HG03196 (cell line): ENCODE measurements at regions not wholly inside any gene's neighbourhood (a gene's known extent, or its start where the extent isn't known, plus 50 kb on each side); places are given as distances from the start of the nearest gene placed in this dataset.

Source experiments
- ATAC-seq: cut with Tn5 transposase; IDR thresholded peaks from one replicate; pipeline ENCODE4 v1.9.1; 2021; ENCODE audit not compliant: unreplicated experiment

DNA sequence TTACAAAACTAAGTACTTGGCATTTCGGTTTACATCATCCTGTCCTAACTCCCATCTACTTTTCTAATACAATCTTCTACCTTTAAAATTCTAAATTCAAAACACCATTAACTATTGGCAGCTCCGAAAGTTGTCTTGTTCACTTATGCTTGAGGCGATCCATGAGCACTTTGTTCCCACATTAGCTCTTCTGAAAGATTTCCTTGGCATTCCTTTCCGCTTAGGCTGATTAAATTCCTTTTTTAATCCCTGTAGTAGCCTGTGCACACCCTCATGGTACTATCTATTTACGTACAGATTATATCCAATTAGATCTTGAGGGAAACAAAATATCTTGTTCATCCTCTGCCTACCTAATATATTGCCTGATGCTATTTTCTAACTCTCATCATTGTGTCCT is 480.7 kb downstream of the PRKD1 start:
- no peak for ATAC-seq

DNA sequence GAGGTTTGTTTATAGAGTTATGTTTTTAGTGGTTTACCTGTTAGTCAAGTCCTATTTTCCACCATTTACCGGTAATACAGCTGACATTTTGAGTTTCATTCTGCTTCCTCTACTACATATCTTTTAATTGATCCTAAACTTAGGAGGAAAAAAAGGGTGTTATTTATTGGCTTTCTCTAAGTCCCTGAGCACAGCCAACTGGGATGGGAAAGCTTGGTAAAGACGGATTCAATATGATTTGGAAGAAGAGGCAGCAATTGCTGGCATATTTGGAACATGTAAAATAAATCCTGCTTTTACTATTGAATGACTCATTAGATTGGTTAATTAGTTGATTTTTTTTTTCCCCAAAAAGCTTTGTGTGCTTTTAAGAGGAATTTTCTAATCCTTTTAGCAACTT is 475.7 kb downstream of the PRKD1 start:
- ATAC-seq, result no peak

DNA sequence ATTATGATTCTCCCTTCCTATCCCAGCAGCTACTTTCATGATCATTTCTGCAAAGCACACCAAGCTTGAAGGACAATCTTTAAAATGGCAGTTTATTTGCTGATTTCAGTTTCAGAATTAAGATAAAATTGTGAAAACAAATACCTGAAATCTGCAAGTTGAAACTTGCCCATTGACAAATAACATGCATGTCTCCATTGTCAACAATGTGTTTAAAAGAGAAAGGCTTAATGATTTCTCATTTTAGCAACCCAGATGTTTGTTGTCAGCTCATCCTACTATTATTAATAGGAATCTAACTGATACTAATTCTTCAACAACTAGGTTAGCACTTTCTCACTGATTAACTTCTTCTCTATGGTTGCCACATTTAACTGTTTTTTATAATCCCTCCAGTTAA is 474.6 kb downstream of the PRKD1 start:
- no peak for ATAC-seq

DNA sequence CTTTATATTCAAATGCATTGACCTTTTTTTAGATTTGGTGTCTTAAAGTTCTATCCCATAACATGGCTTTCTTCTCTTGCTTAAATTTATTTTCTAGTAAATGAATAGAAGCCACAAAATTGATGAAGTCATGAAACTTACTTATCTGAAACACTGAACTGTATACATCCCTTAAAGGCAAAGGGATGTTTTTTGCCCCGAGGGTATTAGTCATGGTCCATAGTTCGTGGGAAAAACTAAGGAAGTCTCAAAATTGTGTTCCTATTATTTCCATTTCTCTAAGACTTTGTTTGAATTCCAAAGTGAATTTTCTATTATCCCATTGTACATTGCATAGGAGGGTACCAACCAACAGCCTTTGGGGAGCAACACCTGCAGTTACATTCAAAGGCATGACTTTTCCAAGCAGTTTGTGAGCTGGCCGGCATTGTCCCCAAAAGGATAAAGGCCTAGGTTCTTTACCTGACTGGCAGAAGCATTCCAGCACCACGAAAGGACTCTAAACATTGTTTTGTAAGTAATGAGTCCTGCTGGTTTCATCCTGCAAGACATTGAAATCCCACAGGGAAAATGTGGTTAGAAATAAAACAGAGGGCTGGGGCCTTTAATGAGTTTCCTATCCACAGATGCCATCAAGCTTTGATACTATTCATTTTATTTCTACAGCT is 473.5 kb downstream of the PRKD1 start:
- ATAC-seq, result no peak

DNA sequence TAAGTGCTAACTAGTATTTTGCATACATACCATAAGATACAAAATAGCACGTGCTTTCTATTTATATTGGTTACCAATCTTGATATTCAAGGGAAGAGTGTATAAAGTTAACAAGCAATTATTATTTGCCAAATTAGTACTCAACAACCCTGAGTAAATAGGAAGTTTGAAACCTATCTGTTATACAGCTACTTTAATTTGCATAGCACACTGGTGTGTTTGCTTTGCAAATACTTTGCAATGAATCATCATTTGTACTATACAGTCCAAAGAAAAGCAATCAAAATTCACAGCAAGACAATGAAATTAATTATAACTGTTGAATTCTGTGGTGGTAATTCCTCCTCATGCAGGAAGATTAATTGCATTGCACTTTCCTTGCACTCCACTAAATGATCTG is 469.1 kb downstream of the PRKD1 start:
- no peak for ATAC-seq

DNA sequence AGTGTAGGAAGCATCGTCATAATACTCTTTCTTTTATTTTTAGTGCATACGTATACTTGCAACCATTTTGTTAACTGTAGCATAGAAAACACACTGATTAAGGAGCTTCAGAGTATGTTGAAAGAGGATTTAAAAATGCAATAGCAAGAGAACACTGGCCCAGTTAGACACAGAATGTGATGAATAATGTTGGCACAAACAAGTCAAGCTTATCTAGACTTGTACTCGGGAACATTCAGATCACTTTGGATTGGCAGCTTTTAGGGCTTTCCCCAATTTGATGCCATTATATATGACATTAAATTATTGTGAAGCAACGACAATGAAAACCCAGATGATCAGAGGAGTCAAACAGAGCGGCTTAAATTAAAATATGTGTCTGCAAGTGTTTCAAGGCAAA is 468.1 kb downstream of the PRKD1 start:
- no peak for ATAC-seq

DNA sequence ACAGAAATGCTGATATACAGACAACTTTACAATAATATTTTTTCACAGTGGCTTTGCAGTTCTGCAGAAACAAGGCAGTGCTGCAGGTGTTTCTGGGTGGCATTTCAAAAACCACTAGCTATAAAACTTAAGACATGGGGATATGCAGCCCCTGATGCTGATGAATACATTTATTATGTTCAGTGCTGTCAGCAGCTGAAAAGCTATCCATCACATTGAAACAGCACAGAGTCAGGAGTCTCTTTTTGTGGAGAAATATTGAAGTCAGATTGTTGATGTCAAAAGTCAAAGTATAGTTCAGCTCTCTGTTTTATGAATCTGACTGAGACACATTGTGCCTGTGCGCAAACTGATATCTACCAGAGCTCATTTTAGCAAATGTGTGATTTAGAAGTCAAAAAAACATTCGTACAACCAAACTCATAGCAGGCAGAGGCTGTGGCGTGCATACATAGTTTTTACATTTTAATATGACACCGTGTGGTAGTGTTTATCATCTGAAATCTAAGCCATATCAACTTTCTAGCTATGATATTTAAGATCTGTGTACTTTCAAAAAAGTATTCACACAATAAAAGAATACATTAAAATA is 467.6 kb downstream of the PRKD1 start:
- no peak for ATAC-seq

DNA sequence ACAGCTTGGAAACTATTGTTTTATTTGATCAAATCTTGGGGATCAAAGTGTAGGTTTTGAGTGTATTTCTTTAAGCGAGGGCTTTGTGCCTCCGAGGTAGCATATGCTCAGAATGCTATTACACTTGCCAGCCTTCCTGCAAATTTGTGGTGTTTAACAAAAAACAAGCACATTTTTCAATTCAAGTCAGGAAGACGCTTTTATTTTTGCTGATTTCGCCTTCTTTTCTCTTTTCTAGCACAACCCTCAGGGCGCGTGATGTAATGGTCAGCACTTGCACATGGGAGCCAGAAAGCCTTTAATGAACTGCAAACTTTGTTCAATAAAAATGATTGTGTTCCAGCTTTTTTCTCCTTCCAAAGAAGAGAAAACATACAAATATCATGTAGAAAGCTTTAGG is 466.5 kb downstream of the PRKD1 start:
- ATAC-seq, result no peak

DNA sequence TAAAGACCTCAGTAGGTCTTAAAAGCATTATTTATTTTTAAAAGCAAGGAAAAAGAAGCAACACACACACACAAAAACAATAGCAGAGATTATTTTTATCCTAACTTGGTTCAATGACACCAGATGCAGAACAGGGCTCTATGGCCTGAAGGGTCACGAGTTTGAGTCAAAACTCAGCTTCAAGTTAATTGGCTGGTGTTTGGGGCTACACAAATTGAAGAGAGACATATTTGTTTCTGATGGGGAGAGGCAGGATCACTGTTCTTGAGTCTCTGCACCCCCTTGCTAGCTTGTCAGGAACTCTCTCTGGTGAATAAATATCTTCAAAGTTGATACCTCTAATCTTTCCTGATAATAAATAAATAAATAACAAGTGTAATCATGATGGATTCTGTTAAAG is 466.1 kb downstream of the PRKD1 start:
- ATAC-seq, result no peak

DNA sequence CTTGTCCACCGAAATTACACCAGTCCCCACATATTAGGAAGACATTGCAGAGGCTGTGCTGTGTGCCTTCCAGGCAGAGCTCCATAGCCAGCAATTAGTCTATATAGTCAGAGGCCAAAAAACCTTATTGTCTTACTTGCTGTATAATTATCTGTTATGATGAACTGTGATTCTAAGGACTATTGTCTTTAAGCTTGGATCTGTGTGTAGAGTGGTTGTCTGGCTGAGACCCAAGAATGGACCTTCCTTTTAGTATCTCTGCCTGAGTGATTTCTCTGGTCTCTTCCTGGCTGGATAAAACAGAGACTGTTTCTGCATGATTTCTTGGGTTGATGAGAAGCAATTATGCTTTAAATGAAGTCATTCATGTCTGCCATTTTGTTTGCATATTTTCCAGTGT is 465.3 kb downstream of the PRKD1 start:
- ATAC-seq, result no peak

DNA sequence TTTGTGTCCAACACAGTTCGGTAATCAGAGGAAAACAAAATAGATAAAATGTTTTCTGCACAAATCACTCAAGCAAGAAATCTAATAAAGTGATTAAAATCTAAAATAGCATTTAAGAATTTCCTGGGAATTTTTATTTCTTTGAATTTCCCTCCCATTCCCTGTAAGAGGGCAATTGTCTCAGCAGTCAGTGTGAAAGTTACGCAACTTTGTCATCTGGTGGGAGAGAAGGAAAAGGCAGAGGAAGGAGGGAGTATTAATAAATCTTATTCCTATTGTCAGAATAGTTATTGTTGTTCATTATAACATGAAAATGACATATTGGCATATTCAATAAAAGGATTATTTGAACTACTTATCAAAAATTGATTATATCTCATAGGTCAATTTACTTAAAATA is 464.9 kb downstream of the PRKD1 start:
- ATAC-seq, result no peak

DNA sequence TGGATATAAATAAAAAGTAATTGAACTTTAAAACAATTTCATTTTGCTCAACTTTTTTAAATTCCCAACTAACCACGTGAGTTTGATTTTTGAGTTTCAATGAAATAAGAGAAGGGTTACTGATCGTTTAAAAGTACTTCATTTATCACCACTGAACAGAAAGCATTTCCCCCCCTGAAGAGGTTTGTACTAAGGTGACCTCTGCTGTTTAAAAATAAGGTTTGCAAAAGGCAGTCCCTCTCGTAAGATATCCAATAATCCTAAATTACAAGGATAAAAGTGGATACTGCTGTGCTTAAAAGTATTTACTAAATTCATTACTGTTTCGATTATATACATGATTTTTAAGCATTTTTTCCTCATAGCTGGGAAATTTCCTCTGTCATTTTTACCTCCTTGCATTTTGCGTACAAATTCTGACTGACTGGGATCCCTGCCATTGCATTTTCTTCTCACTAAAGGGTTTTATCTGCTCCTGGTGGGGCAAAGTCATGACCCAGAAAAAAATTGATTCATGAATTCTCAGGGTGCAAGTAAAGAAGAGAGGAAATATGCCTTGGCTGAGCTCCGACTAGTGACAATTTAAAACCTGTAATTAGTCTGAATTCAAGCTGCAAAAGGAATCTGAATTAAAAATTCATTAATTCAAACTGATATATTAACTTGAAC is 463.8 kb downstream of the PRKD1 start:
- no peak for ATAC-seq

DNA sequence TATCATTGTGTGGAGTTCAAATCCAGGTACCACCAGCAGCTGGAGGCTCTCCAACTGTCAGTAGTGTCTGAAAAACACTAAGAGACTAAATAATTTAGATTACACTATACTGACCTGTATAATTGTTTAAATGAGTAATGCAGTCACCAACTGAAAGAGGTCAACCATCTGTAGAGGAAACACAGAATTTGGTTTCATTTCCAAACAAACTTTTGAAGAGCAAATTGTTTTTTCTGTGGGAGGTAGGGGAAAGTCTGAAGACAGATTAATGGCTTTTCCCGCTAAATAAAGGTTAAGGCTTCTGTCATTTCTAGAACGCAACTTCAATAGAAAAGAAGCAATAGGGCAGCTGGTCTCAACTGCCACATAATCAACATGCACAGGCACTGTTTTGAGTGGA is 462.6 kb downstream of the PRKD1 start:
- no peak for ATAC-seq

DNA sequence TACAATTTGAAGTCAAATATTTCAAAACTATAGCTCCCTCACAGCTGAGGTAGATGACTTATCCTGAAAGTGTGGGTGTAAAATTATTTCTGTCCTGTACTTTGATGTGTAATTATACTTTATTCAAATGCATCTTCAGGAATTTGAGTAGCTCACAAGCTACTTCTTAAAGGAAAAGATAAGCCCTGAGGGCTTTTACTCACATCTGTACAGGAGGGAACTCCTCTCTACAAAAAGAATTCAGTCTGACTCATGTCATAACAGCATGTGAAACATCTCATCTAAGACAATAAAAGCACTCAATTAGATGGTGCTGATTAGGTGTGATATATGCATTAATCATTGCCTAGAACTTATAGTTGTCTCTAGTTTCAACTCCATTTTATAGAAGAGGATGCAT is 452.0 kb downstream of the PRKD1 start:
- no peak for ATAC-seq

DNA sequence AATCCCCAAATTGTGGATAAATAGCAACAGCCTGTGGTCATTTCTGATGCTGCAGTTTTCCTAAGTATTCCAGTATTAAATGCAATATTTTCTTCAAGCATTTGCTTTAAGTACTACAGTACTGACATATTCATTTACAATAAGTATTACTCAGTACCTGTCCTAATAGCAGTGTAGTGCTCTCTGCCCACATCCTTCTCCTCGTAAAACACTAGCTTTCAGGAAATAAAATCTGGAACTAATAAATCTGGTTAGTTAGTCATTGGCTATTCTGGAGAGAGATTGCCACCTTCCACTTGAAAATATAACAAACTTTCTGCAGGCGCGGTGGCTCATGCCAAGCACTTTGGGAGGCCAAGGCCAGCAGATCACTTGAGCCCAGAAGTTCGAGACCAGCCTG is 441.5 kb downstream of the PRKD1 start:
- no peak for ATAC-seq

DNA sequence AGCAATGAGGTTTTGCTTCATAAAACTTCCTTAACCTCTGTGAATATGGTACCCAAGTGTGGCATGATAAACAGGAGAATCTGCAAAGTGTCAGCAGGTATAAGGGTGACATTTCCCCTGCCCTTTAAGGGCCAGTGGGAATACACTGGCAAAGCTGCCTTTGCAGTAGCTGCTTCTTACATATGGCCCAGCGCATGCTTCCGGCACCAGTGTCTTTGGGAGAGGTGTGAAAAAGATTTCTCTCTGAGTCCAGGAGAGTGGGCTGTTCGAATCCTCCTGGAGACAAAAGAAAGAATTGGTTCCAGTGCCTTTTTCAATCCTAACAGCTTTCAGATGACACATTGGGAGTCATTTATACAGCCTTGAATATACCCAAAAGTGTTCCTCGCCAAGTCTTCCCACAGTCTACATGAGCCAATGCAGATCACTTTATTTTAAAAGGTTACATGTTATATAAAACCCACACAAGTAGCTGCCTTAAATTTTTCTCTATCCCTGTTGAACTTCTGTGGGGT is 437.7 kb downstream of the PRKD1 start:
- ATAC-seq, result no peak

DNA sequence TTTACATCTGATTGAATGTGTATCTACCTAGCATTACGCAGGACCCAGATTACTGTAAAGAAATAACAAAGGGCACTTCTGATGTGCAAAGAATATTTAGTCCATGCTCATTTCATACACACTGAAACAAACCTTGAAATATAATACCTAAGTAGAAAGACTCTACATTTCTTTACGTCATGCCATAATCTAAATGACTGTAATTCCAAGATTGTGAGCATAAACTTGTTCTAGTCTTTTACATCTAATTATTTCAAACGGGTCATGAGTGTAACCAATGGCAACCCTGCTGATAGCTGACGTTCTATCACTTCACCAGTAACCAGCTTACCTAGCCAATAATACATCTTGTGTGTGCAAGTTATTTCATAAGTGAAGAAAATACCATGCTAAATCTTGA is 433.8 kb downstream of the PRKD1 start:
- no peak for ATAC-seq

DNA sequence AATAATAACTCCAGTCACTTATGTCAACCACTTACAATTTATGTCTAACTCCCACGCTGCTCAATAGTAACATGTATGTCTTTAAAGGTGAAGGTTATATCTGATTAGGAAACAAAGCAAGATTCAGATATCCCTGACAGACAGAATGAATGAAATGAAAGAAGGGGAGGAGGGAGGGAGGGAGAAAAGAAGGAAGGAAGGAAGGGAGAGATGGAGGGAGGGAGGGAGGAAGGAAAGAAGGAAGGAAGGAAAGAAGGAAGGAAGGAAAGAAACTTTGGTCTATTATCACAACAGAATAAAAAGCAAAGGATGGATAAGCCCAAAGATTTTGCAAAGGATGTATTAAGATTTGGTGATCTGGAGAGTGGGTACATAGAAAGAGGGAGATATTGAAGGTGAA is 433.3 kb downstream of the PRKD1 start:
- ATAC-seq, result no peak

DNA sequence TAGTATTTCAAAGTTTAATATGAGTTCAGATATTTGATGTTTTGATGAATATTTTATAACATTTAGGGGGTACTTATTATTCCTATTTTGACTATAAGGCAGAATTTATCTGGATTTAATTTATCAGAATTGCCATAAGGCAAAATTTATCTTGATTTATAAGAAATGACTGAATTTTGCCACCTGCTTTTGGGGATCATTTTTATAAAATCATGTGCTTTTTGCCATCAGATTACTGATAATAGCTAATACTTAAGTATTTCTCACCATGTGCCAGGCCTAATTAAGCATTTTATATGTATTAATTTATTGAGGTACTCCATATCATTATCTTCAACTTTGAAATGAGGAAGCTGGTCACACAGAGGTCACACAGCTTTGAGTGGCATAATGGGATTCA is 423.7 kb downstream of the PRKD1 start:
- ATAC-seq, result no peak

DNA sequence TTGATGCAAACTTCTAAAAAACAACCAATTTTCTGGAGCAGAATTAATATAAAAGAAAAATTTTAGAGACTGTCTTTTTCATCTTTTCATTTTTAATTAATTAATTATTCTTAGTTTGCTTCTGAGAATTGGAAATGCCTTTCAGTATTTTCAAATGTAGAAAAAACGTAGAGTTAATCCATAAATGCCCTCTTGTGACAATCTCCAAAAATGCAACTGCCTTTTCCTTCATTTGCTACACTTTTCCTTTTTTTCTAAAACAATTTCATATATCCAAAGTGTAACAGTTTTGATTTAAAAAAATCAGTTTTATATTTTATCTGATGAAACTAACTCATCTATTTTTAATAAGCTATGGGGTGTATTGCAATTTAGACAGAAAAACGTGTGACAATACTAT is 409.3 kb downstream of the PRKD1 start:
- no peak for ATAC-seq

DNA sequence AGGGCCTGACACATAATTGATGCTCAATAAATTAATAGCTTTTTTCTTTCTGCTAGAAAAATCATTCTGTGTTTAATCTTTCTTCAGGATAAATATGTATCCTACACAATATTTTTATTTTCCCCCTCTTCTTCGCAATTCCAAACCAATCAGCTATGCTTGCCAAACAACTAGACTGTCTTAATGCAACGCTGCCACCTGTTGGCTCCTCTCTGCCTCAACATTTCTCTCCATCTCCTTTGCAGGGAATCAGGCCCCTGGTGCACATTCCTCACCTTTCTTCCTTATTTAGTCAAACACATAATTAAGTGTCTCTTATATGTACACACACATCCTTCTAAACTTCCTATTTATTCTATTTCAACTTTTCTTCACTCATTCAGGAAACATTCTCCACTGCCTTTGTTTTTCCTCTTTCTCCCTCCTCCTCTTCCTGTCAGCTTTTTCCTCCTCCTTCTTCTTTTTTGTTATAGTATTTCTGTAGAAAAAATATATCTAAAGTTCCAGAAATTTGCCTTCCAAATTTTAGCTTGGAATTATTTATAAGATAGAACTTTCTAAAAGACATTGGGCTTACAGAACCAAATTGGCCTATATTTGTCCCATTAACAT is 406.0 kb downstream of the PRKD1 start:
- no peak for ATAC-seq
